HEK293 (cell line): ENCODE measurements at regions not wholly inside any gene's neighbourhood (a gene's known extent, or its start where the extent isn't known, plus 50 kb on each side); places are given as distances from the start of the nearest gene placed in this dataset.

Experiments
- ATF2 ChIP-seq: fragments of 450-650 bp; formaldehyde crosslinking; IDR thresholded peaks from 2 replicates; pipeline ENCODE4 v1.5.1; 2016; ENCODE audit warnings: missing biosample characterization, missing genetic modification characterization, low read depth
- EGR2 ChIP-seq: fragments of 450-650 bp; formaldehyde crosslinking; IDR thresholded peaks from 2 replicates; pipeline ENCODE4 v1.5.1; 2016; ENCODE audit warnings: low read depth, missing biosample characterization, missing genetic modification characterization
- REST ChIP-seq: fragments of 450-650 bp; formaldehyde crosslinking; IDR thresholded peaks from 2 replicates; pipeline ENCODE4 v1.5.1; 2016; ENCODE audit warnings: missing biosample characterization, missing genetic modification characterization
- YY1 ChIP-seq: fragments of 450-650 bp; formaldehyde crosslinking; IDR thresholded peaks from 2 replicates; pipeline ENCODE4 v1.5.1; 2018; ENCODE audit warnings: missing biosample characterization, missing genetic modification characterization
- ZBTB49 ChIP-seq: fragments of 450-650 bp; formaldehyde crosslinking; IDR thresholded peaks from 2 replicates; pipeline ENCODE4 v1.5.1; 2016; ENCODE audit warnings: missing biosample characterization, missing genetic modification characterization, low read depth
- ZFP3 ChIP-seq: fragments of 450-650 bp; formaldehyde crosslinking; IDR thresholded peaks from 2 replicates; pipeline ENCODE4 v1.5.1; 2016; ENCODE audit warnings: low read depth, missing biosample characterization, missing genetic modification characterization
- ZNF558 ChIP-seq: fragments of 450-650 bp; formaldehyde crosslinking; IDR thresholded peaks from 2 replicates; pipeline ENCODE4 v1.5.1; 2016; ENCODE audit warnings: missing biosample characterization, missing genetic modification characterization
- ZNF747 ChIP-seq: fragments of 450-650 bp; formaldehyde crosslinking; IDR thresholded peaks from 2 replicates; pipeline ENCODE4 v1.5.1; 2016; ENCODE audit warnings: missing biosample characterization, missing genetic modification characterization
- ZSCAN18 ChIP-seq: fragments of 450-650 bp; formaldehyde crosslinking; IDR thresholded peaks from 2 replicates; pipeline ENCODE4 v1.5.1; 2016; ENCODE audit warnings: missing biosample characterization, missing genetic modification characterization
- TF ChIP-seq, protein P1 (sequence below): fragments of 450-650 bp; formaldehyde crosslinking; IDR thresholded peaks from 2 replicates; pipeline ENCODE4 v1.5.1; 2016; ENCODE audit warnings: missing biosample characterization, missing genetic modification characterization
- TF ChIP-seq, protein P2 (sequence below): fragments of 450-650 bp; IDR thresholded peaks from 2 replicates; pipeline ENCODE4 v1.5.1; 2018; ENCODE audit warnings: missing biosample characterization, mild to moderate bottlenecking, missing genetic modification characterization

- no peak for TF ChIP-seq EGR2 (tag by site-specific recombination)
- TF ChIP-seq ATF2 (tag by site-specific recombination): no peak
- TF ChIP-seq, protein P1, sequence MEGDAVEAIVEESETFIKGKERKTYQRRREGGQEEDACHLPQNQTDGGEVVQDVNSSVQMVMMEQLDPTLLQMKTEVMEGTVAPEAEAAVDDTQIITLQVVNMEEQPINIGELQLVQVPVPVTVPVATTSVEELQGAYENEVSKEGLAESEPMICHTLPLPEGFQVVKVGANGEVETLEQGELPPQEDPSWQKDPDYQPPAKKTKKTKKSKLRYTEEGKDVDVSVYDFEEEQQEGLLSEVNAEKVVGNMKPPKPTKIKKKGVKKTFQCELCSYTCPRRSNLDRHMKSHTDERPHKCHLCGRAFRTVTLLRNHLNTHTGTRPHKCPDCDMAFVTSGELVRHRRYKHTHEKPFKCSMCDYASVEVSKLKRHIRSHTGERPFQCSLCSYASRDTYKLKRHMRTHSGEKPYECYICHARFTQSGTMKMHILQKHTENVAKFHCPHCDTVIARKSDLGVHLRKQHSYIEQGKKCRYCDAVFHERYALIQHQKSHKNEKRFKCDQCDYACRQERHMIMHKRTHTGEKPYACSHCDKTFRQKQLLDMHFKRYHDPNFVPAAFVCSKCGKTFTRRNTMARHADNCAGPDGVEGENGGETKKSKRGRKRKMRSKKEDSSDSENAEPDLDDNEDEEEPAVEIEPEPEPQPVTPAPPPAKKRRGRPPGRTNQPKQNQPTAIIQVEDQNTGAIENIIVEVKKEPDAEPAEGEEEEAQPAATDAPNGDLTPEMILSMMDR: no peak
- TF ChIP-seq, protein P2, sequence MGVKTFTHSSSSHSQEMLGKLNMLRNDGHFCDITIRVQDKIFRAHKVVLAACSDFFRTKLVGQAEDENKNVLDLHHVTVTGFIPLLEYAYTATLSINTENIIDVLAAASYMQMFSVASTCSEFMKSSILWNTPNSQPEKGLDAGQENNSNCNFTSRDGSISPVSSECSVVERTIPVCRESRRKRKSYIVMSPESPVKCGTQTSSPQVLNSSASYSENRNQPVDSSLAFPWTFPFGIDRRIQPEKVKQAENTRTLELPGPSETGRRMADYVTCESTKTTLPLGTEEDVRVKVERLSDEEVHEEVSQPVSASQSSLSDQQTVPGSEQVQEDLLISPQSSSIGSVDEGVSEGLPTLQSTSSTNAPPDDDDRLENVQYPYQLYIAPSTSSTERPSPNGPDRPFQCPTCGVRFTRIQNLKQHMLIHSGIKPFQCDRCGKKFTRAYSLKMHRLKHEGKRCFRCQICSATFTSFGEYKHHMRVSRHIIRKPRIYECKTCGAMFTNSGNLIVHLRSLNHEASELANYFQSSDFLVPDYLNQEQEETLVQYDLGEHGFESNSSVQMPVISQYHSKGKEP (tag by site-specific recombination): no peak
- TF ChIP-seq ZNF747 (tag by site-specific recombination): no peak
- no peak for TF ChIP-seq ZNF558 (tag by site-specific recombination)
- TF ChIP-seq YY1 (tag by site-specific recombination): no peak
- TF ChIP-seq ZFP3 (tag by site-specific recombination): no peak
- TF ChIP-seq ZSCAN18 (tag by site-specific recombination): no peak
- TF ChIP-seq ZBTB49 (tag by site-specific recombination): no peak
- TF ChIP-seq REST (tag by site-specific recombination): no peak
Observed at GRCh38 chr5:39843767-39844166, 419.0 kb upstream of the DAB2 start.
